SK-N-SH (cell line): ENCODE measurements at regions not wholly inside any gene's neighbourhood (a gene's known extent, or its start where the extent isn't known, plus 50 kb on each side); places are given as distances from the start of the nearest gene placed in this dataset.

Experiments
- CTCF ChIA-PET: fragments of 300-600, 350-600 bp; formaldehyde crosslinking; extraction: SDS; loops from one replicate; lab custom pipeline; 2021; lab: Yijun Ruan, JAX
- POLR2A ChIA-PET: fragments of 350-600 bp; sonication (Branson Sonifier 250); formaldehyde crosslinking; extraction: SDS; loops from one replicate; lab custom pipeline; 2020; ENCODE audit warnings: antibody characterized with exemption, inconsistent platforms; lab: Yijun Ruan, JAX
- DNase-seq: peaks from one replicate; pipeline ENCODE4 v3.0.0; 2012
- H2AFZ ChIP-seq: fragments of 200-600 bp; sonication (generic); 2 replicates; pipeline ENCODE4 v1.8.1; 2016; ENCODE audit warnings: antibody characterized with exemption, mild to moderate bottlenecking, low read depth
- H3F3A ChIP-seq: fragments of 200-600 bp; sonication (generic); replicated peaks from 2 replicates; pipeline ENCODE3; 2016; ENCODE audit warnings: antibody characterized with exemption, mild to moderate bottlenecking; ENCODE audit not compliant: insufficient read depth
- H3K27ac ChIP-seq, 2 experiments: fragments of 200-500 bp in 1 of 2; fragments of 200-600 bp in 1 of 2; sonication (Bioruptor generic) in 1 of 2; sonication (generic), shearing (Covaris generic) in 1 of 2; 2 replicates each; pipeline versions ENCODE4 v1.5.1 to v1.6.1; 2014 to 2016; ENCODE audit warnings: low read depth in 2 of 2, inconsistent platforms in 1 of 2, low read length in 1 of 2, mild to moderate bottlenecking in 1 of 2, mixed read lengths in 1 of 2
- H3K27me3 ChIP-seq: fragments of 200-600 bp; sonication (generic), shearing (Covaris generic); 2 replicates; pipeline ENCODE4 v1.6.1; 2016; ENCODE audit warnings: mixed run types; ENCODE audit not compliant: insufficient read depth
- H3K36me3 ChIP-seq, 2 experiments: fragments of 200-500 bp in 1 of 2; fragments of 200-600 bp in 1 of 2; sonication (Bioruptor generic) in 1 of 2; sonication (generic) in 1 of 2; replicated peaks in 1 of 2; 2 replicates each; pipeline versions ENCODE3 to v1.5.1; 2014 to 2016; ENCODE audit warnings: low read length in 1 of 2, mild to moderate bottlenecking in 1 of 2; ENCODE audit not compliant: insufficient read depth in 2 of 2, control insufficient read depth in 1 of 2
- H3K4me1 ChIP-seq, 2 experiments: fragments of 200-500 bp in 1 of 2; fragments of 200-600 bp in 1 of 2; sonication (Bioruptor generic) in 1 of 2; sonication (generic), shearing (Covaris generic) in 1 of 2; 2 replicates each; pipeline versions ENCODE4 v1.5.1 to v1.6.1; 2014 to 2016; ENCODE audit warnings: low read depth in 1 of 2, low read length in 1 of 2, mixed run types in 1 of 2; ENCODE audit not compliant: insufficient read depth in 2 of 2, control insufficient read depth in 1 of 2
- H3K4me2 ChIP-seq: fragments of 200-600 bp; sonication (generic), shearing (Covaris generic); 2 replicates; pipeline ENCODE4 v1.6.1; 2017; ENCODE audit warnings: mixed run types
- H3K4me3 ChIP-seq, 2 experiments: fragments of 200-500 bp in 1 of 2; fragments of 200-600 bp in 1 of 2; sonication (Bioruptor generic) in 1 of 2; sonication (generic), shearing (Covaris generic) in 1 of 2; 2 replicates each; pipeline versions ENCODE4 v1.5.1 to v1.8.1; 2014 to 2016; ENCODE audit warnings: low read depth in 2 of 2, inconsistent platforms in 1 of 2, low read length in 1 of 2, mild to moderate bottlenecking in 1 of 2, mixed read lengths in 1 of 2, moderate library complexity in 1 of 2
- H3K79me2 ChIP-seq: fragments of 200-600 bp; sonication (generic); 2 replicates; pipeline ENCODE4 v1.8.1; 2017; ENCODE audit warnings: mild to moderate bottlenecking; ENCODE audit not compliant: insufficient read depth
- H3K9ac ChIP-seq: fragments of 200-600 bp; sonication (generic); 2 replicates; pipeline ENCODE4 v1.6.1; 2017; ENCODE audit warnings: mixed run types
- H3K9me2 ChIP-seq: fragments of 200-600 bp; sonication (generic); 2 replicates; pipeline ENCODE4 v1.6.1; 2017; ENCODE audit warnings: mixed run types
- H3K9me3 ChIP-seq: fragments of 200-600 bp; sonication (generic); 2 replicates; pipeline ENCODE4 v1.6.1; 2017; ENCODE audit warnings: mixed run types, mild to moderate bottlenecking, moderate library complexity
- H4K20me1 ChIP-seq: fragments of 200-600 bp; sonication (generic); 2 replicates; pipeline ENCODE4 v1.6.1; 2017; ENCODE audit warnings: mild to moderate bottlenecking, mixed run types; ENCODE audit not compliant: insufficient read depth
- CHD2 ChIP-seq: fragments of 150-350 bp; IDR thresholded peaks from 2 replicates; pipeline ENCODE4 v1.6.1; 2018; ENCODE audit warnings: low read length; ENCODE audit not compliant: partially characterized antibody
- CTCF ChIP-seq: fragments of 200-600 bp; sonication (generic); IDR thresholded peaks from 2 replicates; pipeline ENCODE4 v1.6.1; 2017; ENCODE audit warnings: antibody characterized with exemption, mild to moderate bottlenecking, moderate library complexity
- FOXM1 ChIP-seq: IDR thresholded peaks from 2 replicates; pipeline ENCODE4 v1.4.0; 2012; ENCODE audit warnings: low read depth, mild to moderate bottlenecking
- JUND ChIP-seq: IDR thresholded peaks from 2 replicates; pipeline ENCODE4 v1.4.0; 2012
- MEF2A ChIP-seq: IDR thresholded peaks from 2 replicates; pipeline ENCODE4 v1.4.0; 2012; ENCODE audit warnings: low read depth, borderline replicate concordance
- MXI1 ChIP-seq: IDR thresholded peaks from 2 replicates; pipeline ENCODE4 v1.6.1; 2012; ENCODE audit warnings: mild to moderate bottlenecking, low read depth, low read length, improper control_type of control experiment
- NFIC ChIP-seq: IDR thresholded peaks from 2 replicates; pipeline ENCODE4 v1.4.0; 2012; ENCODE audit warnings: borderline replicate concordance
- POLR2AphosphoS5 ChIP-seq: IDR thresholded peaks from 2 replicates; pipeline ENCODE4 v1.6.1; 2012; ENCODE audit warnings: low read depth, low read length
- RAD21 ChIP-seq: IDR thresholded peaks from 2 replicates; pipeline ENCODE4 v1.6.1; 2012; ENCODE audit warnings: mild to moderate bottlenecking, low read length
- RCOR1 ChIP-seq: fragments of 150-350 bp; IDR thresholded peaks from 2 replicates; pipeline ENCODE4 v1.6.1; 2017; ENCODE audit warnings: antibody characterized with exemption, low read length
- REST ChIP-seq: IDR thresholded peaks from 2 replicates; pipeline ENCODE4 v1.6.1; 2012; ENCODE audit warnings: mild to moderate bottlenecking, low read depth, low read length, moderate library complexity
- RFX5 ChIP-seq: IDR thresholded peaks from 2 replicates; pipeline ENCODE4 v1.6.1; 2012; ENCODE audit warnings: mild to moderate bottlenecking, improper control_type of control experiment, low read length
- USF1 ChIP-seq: IDR thresholded peaks from 2 replicates; pipeline ENCODE4 v1.4.0; 2012; ENCODE audit warnings: low read depth, borderline replicate concordance
- WGBS: methylation state at CpG from one replicate; pipeline ENCODE4 v1.1.6; 2017; ENCODE audit warnings: low lambda C conversion rate; 5-methylcytosine and 5-hydroxymethylcytosine counted together
- TF ChIP-seq, protein P1 (sequence below): fragments of 150-350 bp; IDR thresholded peaks from 2 replicates; pipeline ENCODE4 v1.6.1; 2016; ENCODE audit warnings: mild to moderate bottlenecking, low read depth, low read length
- TF ChIP-seq, protein P2 (sequence below): fragments of 150-350 bp; IDR thresholded peaks from 2 replicates; pipeline ENCODE4 v1.6.1; 2017; ENCODE audit warnings: antibody characterized with exemption, low read length, low read depth, borderline replicate concordance
- TF ChIP-seq, protein P3 (sequence below): IDR thresholded peaks from 2 replicates; pipeline ENCODE4; 2012
- TF ChIP-seq, protein P4 (sequence below): IDR thresholded peaks from 2 replicates; pipeline ENCODE4 v1.4.0; 2012; ENCODE audit warnings: low read depth, borderline replicate concordance

GRCh38 chrX:1788300-1788911, 173.5 kb downstream of the ASMT start (continued):
- no peak for TF ChIP-seq REST
- TF ChIP-seq, protein P1, sequence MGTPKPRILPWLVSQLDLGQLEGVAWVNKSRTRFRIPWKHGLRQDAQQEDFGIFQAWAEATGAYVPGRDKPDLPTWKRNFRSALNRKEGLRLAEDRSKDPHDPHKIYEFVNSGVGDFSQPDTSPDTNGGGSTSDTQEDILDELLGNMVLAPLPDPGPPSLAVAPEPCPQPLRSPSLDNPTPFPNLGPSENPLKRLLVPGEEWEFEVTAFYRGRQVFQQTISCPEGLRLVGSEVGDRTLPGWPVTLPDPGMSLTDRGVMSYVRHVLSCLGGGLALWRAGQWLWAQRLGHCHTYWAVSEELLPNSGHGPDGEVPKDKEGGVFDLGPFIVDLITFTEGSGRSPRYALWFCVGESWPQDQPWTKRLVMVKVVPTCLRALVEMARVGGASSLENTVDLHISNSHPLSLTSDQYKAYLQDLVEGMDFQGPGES: no peak

- DNase-seq: no peak
Measured at GRCh38 chrX:1792636-1793035, 177.8 kb downstream of the ASMT start.

More at GRCh38 chrX:1792636-1793035, 177.8 kb downstream of the ASMT start:
- Histone ChIP-seq H3K4me2 (no peak overlapping the region), H3K79me2 (no peaks in the 10 kb centered on the region), H3K9me2 (no peaks in the 10 kb centered on the region), H3K27ac (no peak overlapping the region), H2AFZ (no peak overlapping the region), H3K9ac (no peak overlapping the region), H3K27me3 (peaks cover 6% of the 10 kb centered on the region; the same call in 1 of the 2 replicates), H3F3A (no peaks in the 10 kb centered on the region), H3K4me1 (no peaks in the 10 kb centered on the region), H3K36me3 (no peaks in the 10 kb centered on the region), H3K9me3 (no peaks in the 10 kb centered on the region), H4K20me1 (no peaks in the 10 kb centered on the region), H3K4me3 (no peak overlapping the region)
- ChIA-PET CTCF (no interaction called here), POLR2A (no interaction called here)
- WGBS: 7% methylated on average over 1 of the region's 1 CpG
- TF ChIP-seq RAD21 (no peak), USF1 (no peak), JUND (no peak), CTCF (no peak), FOXM1 (no peak), MXI1 (no peak), RCOR1 (no peak), NFIC (no peak), POLR2AphosphoS5 (no peak), CHD2 (no peak), RFX5 (no peak), MEF2A (no peak)
- TF ChIP-seq, protein P2, sequence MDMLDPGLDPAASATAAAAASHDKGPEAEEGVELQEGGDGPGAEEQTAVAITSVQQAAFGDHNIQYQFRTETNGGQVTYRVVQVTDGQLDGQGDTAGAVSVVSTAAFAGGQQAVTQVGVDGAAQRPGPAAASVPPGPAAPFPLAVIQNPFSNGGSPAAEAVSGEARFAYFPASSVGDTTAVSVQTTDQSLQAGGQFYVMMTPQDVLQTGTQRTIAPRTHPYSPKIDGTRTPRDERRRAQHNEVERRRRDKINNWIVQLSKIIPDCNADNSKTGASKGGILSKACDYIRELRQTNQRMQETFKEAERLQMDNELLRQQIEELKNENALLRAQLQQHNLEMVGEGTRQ: no peak
- TF ChIP-seq, protein P3, sequence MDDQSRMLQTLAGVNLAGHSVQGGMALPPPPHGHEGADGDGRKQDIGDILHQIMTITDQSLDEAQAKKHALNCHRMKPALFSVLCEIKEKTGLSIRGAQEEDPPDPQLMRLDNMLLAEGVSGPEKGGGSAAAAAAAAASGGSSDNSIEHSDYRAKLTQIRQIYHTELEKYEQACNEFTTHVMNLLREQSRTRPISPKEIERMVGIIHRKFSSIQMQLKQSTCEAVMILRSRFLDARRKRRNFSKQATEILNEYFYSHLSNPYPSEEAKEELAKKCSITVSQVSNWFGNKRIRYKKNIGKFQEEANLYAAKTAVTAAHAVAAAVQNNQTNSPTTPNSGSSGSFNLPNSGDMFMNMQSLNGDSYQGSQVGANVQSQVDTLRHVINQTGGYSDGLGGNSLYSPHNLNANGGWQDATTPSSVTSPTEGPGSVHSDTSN: no peak
- TF ChIP-seq, protein P4, sequence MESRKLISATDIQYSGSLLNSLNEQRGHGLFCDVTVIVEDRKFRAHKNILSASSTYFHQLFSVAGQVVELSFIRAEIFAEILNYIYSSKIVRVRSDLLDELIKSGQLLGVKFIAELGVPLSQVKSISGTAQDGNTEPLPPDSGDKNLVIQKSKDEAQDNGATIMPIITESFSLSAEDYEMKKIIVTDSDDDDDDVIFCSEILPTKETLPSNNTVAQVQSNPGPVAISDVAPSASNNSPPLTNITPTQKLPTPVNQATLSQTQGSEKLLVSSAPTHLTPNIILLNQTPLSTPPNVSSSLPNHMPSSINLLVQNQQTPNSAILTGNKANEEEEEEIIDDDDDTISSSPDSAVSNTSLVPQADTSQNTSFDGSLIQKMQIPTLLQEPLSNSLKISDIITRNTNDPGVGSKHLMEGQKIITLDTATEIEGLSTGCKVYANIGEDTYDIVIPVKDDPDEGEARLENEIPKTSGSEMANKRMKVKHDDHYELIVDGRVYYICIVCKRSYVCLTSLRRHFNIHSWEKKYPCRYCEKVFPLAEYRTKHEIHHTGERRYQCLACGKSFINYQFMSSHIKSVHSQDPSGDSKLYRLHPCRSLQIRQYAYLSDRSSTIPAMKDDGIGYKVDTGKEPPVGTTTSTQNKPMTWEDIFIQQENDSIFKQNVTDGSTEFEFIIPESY: no peak
- TF ChIP-seq, protein P1: no peak
